Activated CD4-positive, alpha-beta memory T cell treated with anti-CD3 and anti-CD28 coated beads for 36 hours (primary cell): ENCODE measurements at regions not wholly inside any gene's neighbourhood (a gene's known extent, or its start where the extent isn't known, plus 50 kb on each side); places are given as distances from the start of the nearest gene placed in this dataset.

ENCODE experiments used
- CTCF ChIA-PET: fragments of 350-600 bp; sonication (Branson Sonifier 250); formaldehyde crosslinking; loops from one replicate; lab custom pipeline; 2021; ENCODE audit warnings: antibody characterized with exemption, inconsistent platforms; lab: Charles Lee
- POLR2A ChIA-PET: fragments of 350-600 bp; sonication (Branson Sonifier 250); formaldehyde crosslinking; loops from one replicate; lab custom pipeline; 2021; ENCODE audit warnings: antibody characterized with exemption; lab: Charles Lee
- DNase-seq: peaks from one replicate; pipeline ENCODE4 v3.0.0-alpha.2; 2020
- H3K27ac Mint-ChIP-seq: one replicate; pipeline ENCODE4 v1.8.0; 2021; ENCODE audit warnings: mixed read lengths
- H3K27me3 Mint-ChIP-seq: one replicate; pipeline ENCODE4 v1.8.0; 2021; ENCODE audit warnings: mixed read lengths
- H3K36me3 Mint-ChIP-seq: one replicate; pipeline ENCODE4 v1.8.0; 2021; ENCODE audit warnings: mixed read lengths
- H3K4me1 Mint-ChIP-seq: one replicate; pipeline ENCODE4 v1.8.0; 2021; ENCODE audit warnings: low read depth, mixed read lengths
- H3K4me3 Mint-ChIP-seq: one replicate; pipeline ENCODE4 v1.8.0; 2021; ENCODE audit warnings: mild to moderate bottlenecking, mixed read lengths
- H3K9me3 Mint-ChIP-seq: one replicate; pipeline ENCODE4 v1.8.0; 2021; ENCODE audit warnings: mixed read lengths
- intact Hi-C: fragments of 100-400 bp; cut with micrococcal nuclease; formaldehyde crosslinking; loops from one replicate; pipeline ENCODE4 v1.15.1; 2023

GRCh38 chr7:68733219-68734153 is 864.8 kb upstream of the AUTS2 start:
- POLR2A ChIA-PET = no interaction called here
- Mint-ChIP-seq H3K4me1 (no peaks in the 10 kb centered on the region), H3K9me3 (peaks cover 11% of the 10 kb centered on the region), H3K27me3 (no peaks in the 10 kb centered on the region), H3K4me3 (no peak overlapping the region), H3K27ac (no peak overlapping the region), H3K36me3 (no peaks in the 10 kb centered on the region)
- CTCF ChIA-PET = no interaction called here
- intact Hi-C loops = no loop called here
- DNase-seq = no peak

GRCh38 chr7:68734431-68734830 is 863.8 kb upstream of the AUTS2 start:
- H3K9me3 Mint-ChIP-seq = peaks cover 11% of the 10 kb centered on the region
- H3K27me3 Mint-ChIP-seq = no peaks in the 10 kb centered on the region
- intact Hi-C loops = no loop called here
- no peaks in the 10 kb centered on the region for H3K36me3 Mint-ChIP-seq
- DNase-seq = no peak
- ChIA-PET POLR2A (no interaction called here), CTCF (no interaction called here)
- no peak overlapping the region for H3K27ac Mint-ChIP-seq
- H3K4me3 Mint-ChIP-seq = no peak overlapping the region
- no peaks in the 10 kb centered on the region for H3K4me1 Mint-ChIP-seq

- Mint-ChIP-seq H3K27ac (no peak overlapping the region), H3K27me3 (no peaks in the 10 kb centered on the region), H3K36me3 (no peaks in the 10 kb centered on the region), H3K9me3 (peaks cover 19% of the 10 kb centered on the region), H3K4me1 (no peaks in the 10 kb centered on the region), H3K4me3 (no peak overlapping the region)
- intact Hi-C loops = no loop called here
- CTCF ChIA-PET = no interaction called here
- POLR2A ChIA-PET = no interaction called here
- DNase-seq = no peak
Observed at GRCh38 chr7:68739306-68739705, 859.0 kb upstream of the AUTS2 start.

- no peak for DNase-seq
Observed at GRCh38 chr7:68744036-68744435, 854.2 kb upstream of the AUTS2 start.

GRCh38 chr7:68748934-68749900 is 849.1 kb upstream of the AUTS2 start:
- DNase-seq = no peak
- H3K27ac Mint-ChIP-seq = no peak overlapping the region
- ChIA-PET POLR2A (no interaction called here), CTCF (no interaction called here)
- H3K9me3 Mint-ChIP-seq = peaks cover 12% of the 10 kb centered on the region
- H3K27me3 Mint-ChIP-seq = no peaks in the 10 kb centered on the region
- no peaks in the 10 kb centered on the region for H3K36me3 Mint-ChIP-seq
- no peaks in the 10 kb centered on the region for H3K4me1 Mint-ChIP-seq
- intact Hi-C loops = no loop called here
- no peak overlapping the region for H3K4me3 Mint-ChIP-seq

More at GRCh38 chr7:68744036-68744435, 854.2 kb upstream of the AUTS2 start:
- H3K27me3 Mint-ChIP-seq = no peaks in the 10 kb centered on the region
- no peak overlapping the region for H3K4me3 Mint-ChIP-seq
- ChIA-PET CTCF (no interaction called here), POLR2A (no interaction called here)
- H3K36me3 Mint-ChIP-seq = no peaks in the 10 kb centered on the region
- intact Hi-C loops = no loop called here
- no peak overlapping the region for H3K27ac Mint-ChIP-seq
- H3K4me1 Mint-ChIP-seq = no peaks in the 10 kb centered on the region
- peaks cover 8% of the 10 kb centered on the region for H3K9me3 Mint-ChIP-seq

GRCh38 chr7:68752485-68753178 is 845.6 kb upstream of the AUTS2 start:
- DNase-seq = no peak
- H3K36me3 Mint-ChIP-seq = no peaks in the 10 kb centered on the region
- POLR2A ChIA-PET = no interaction called here
- no peaks in the 10 kb centered on the region for H3K27me3 Mint-ChIP-seq
- no peak overlapping the region for H3K4me3 Mint-ChIP-seq
- intact Hi-C loops = no loop called here
- peaks cover 19% of the 10 kb centered on the region for H3K9me3 Mint-ChIP-seq
- H3K4me1 Mint-ChIP-seq = no peaks in the 10 kb centered on the region
- no peak overlapping the region for H3K27ac Mint-ChIP-seq
- CTCF ChIA-PET = no interaction called here

GRCh38 chr7:68754414-68754813 is 843.9 kb upstream of the AUTS2 start:
- CTCF ChIA-PET = no interaction called here
- POLR2A ChIA-PET = no interaction called here
- H3K9me3 Mint-ChIP-seq = peaks cover 20% of the 10 kb centered on the region
- no peaks in the 10 kb centered on the region for H3K4me1 Mint-ChIP-seq
- DNase-seq = no peak
- H3K27me3 Mint-ChIP-seq = no peaks in the 10 kb centered on the region
- H3K36me3 Mint-ChIP-seq = no peaks in the 10 kb centered on the region
- H3K4me3 Mint-ChIP-seq = no peak overlapping the region
- intact Hi-C loops = no loop called here
- H3K27ac Mint-ChIP-seq = no peak overlapping the region

- no peak overlapping the region for H3K27ac Mint-ChIP-seq
- no peak for DNase-seq
- H3K36me3 Mint-ChIP-seq = no peaks in the 10 kb centered on the region
- ChIA-PET CTCF (no interaction called here), POLR2A (no interaction called here)
- H3K4me3 Mint-ChIP-seq = no peak overlapping the region
- no peaks in the 10 kb centered on the region for H3K4me1 Mint-ChIP-seq
- intact Hi-C loops = no loop called here
- H3K27me3 Mint-ChIP-seq = no peaks in the 10 kb centered on the region
- H3K9me3 Mint-ChIP-seq = peaks cover 21% of the 10 kb centered on the region
Observed at GRCh38 chr7:68756986-68757495, 841.2 kb upstream of the AUTS2 start.

GRCh38 chr7:68760556-68760955 is 837.7 kb upstream of the AUTS2 start:
- no peaks in the 10 kb centered on the region for H3K27me3 Mint-ChIP-seq
- DNase-seq = no peak
- peaks cover 34% of the 10 kb centered on the region for H3K9me3 Mint-ChIP-seq
- H3K36me3 Mint-ChIP-seq = no peaks in the 10 kb centered on the region
- H3K4me3 Mint-ChIP-seq = no peak overlapping the region
- no peaks in the 10 kb centered on the region for H3K4me1 Mint-ChIP-seq
- intact Hi-C loops = no loop called here
- H3K27ac Mint-ChIP-seq = no peak overlapping the region
- POLR2A ChIA-PET = no interaction called here
- CTCF ChIA-PET = no interaction called here

- ChIA-PET POLR2A (no interaction called here), CTCF (no interaction called here)
- Mint-ChIP-seq H3K27me3 (no peaks in the 10 kb centered on the region), H3K9me3 (peaks cover 23% of the 10 kb centered on the region), H3K4me3 (no peak overlapping the region), H3K36me3 (no peaks in the 10 kb centered on the region), H3K4me1 (no peaks in the 10 kb centered on the region), H3K27ac (no peak overlapping the region)
- intact Hi-C loops = no loop called here
- no peak for DNase-seq
Observed at GRCh38 chr7:68767462-68767861, 830.8 kb upstream of the AUTS2 start.

GRCh38 chr7:68770649-68771048 is 827.6 kb upstream of the AUTS2 start:
- Mint-ChIP-seq H3K36me3 (no peaks in the 10 kb centered on the region), H3K9me3 (peaks cover 16% of the 10 kb centered on the region), H3K27me3 (no peaks in the 10 kb centered on the region), H3K4me1 (no peaks in the 10 kb centered on the region), H3K4me3 (no peak overlapping the region), H3K27ac (no peak overlapping the region)
- CTCF ChIA-PET = no interaction called here
- no peak for DNase-seq
- intact Hi-C loops = no loop called here
- POLR2A ChIA-PET = no interaction called here

- H3K4me1 Mint-ChIP-seq = no peaks in the 10 kb centered on the region
Observed at GRCh38 chr7:68776326-68776725, 821.9 kb upstream of the AUTS2 start.

More at GRCh38 chr7:68776326-68776725, 821.9 kb upstream of the AUTS2 start:
- Mint-ChIP-seq H3K9me3 (peaks cover 17% of the 10 kb centered on the region), H3K27ac (no peak overlapping the region), H3K4me3 (no peak overlapping the region), H3K27me3 (no peaks in the 10 kb centered on the region), H3K36me3 (no peaks in the 10 kb centered on the region)
- POLR2A ChIA-PET = no interaction called here
- CTCF ChIA-PET = no interaction called here
- intact Hi-C loops = no loop called here
- no peak for DNase-seq
